H1 (cell line): ENCODE measurements at regions not wholly inside any gene's neighbourhood (a gene's known extent, or its start where the extent isn't known, plus 50 kb on each side); places are given as distances from the start of the nearest gene placed in this dataset.

Source experiments
- CTCF ChIA-PET: fragments of 300-600 bp; sonication (Branson Sonifier 250); formaldehyde crosslinking; loops from one replicate; lab custom pipeline; 2021; ENCODE audit not compliant: partially characterized antibody; lab: Charles Lee
- POLR2A ChIA-PET: fragments of 300-600 bp; sonication (Branson Sonifier 250); formaldehyde crosslinking; loops from one replicate; lab custom pipeline; 2021; ENCODE audit warnings: inconsistent platforms; ENCODE audit not compliant: partially characterized antibody; lab: Charles Lee
- DNase-seq, 2 experiments: peaks; one replicate each; pipeline versions ENCODE4 v3.0.0 to v3.0.0-alpha.2; 2010 to 2022; ENCODE audit warnings: low spot score in 2 of 2, low read depth in 1 of 2, mixed read lengths in 1 of 2
- FAIRE-seq: peaks from 2 replicates; lab custom pipeline; 2011; peaks lifted over from hg19 to GRCh38; lab: Jason Lieb, UNC
- H2AFZ ChIP-seq: 2 replicates; pipeline ENCODE4 v1.8.1; 2012; ENCODE audit warnings: low read length, inconsistent platforms
- H2AK5ac ChIP-seq: 2 replicates; pipeline ENCODE4 v1.6.1; 2013; ENCODE audit warnings: low read depth, low read length
- H2BK120ac ChIP-seq: replicated peaks from 2 replicates; pipeline ENCODE3; 2013; ENCODE audit warnings: low read depth, low read length, inconsistent platforms
- H2BK12ac ChIP-seq: 2 replicates; pipeline ENCODE4 v1.6.1; 2013; ENCODE audit warnings: low read depth, low read length
- H2BK15ac ChIP-seq: 2 replicates; pipeline ENCODE4 v1.6.1; 2013; ENCODE audit warnings: low read length
- H2BK20ac ChIP-seq: 2 replicates; pipeline ENCODE4 v1.6.1; 2013; ENCODE audit warnings: low read length
- H2BK5ac ChIP-seq: 2 replicates; pipeline ENCODE4 v1.6.1; 2013; ENCODE audit warnings: low read depth, low read length
- H3K14ac ChIP-seq: 2 replicates; pipeline ENCODE4 v1.6.1; 2013; ENCODE audit warnings: inconsistent platforms; ENCODE audit not compliant: insufficient read length
- H3K18ac ChIP-seq: 2 replicates; pipeline ENCODE4 v1.6.1; 2013; ENCODE audit warnings: low read length; ENCODE audit errors: extremely low read depth
- H3K23ac ChIP-seq: 2 replicates; pipeline ENCODE4 v1.6.1; 2013; ENCODE audit warnings: inconsistent platforms; ENCODE audit not compliant: insufficient read length
- H3K23me2 ChIP-seq: 2 replicates; pipeline ENCODE4 v1.6.1; 2013; ENCODE audit warnings: low read depth, low read length
- H3K27ac ChIP-seq: 2 replicates; pipeline ENCODE4 v1.6.1; 2011; ENCODE audit warnings: low read depth, low read length, inconsistent platforms
- H3K27me3 ChIP-seq, 4 experiments: replicated peaks in 1 of 4; 1 replicate in 1 of 4; 2 replicates in 3 of 4; pipeline versions ENCODE4 v1.6.1 to v1.8.1; 2011 to 2013; ENCODE audit warnings: low read length in 3 of 4, mild to moderate bottlenecking in 3 of 4, inconsistent platforms in 2 of 4, mixed read lengths in 2 of 4, moderate library complexity in 1 of 4; ENCODE audit not compliant: control insufficient read depth in 3 of 4, insufficient read depth in 3 of 4; ENCODE audit errors: extremely low read depth in 1 of 4
- H3K36me3 ChIP-seq, 4 experiments: 2 replicates each; pipeline versions ENCODE4 v1.6.1 to v1.8.1; 2011 to 2013; ENCODE audit warnings: mild to moderate bottlenecking in 4 of 4, low read length in 3 of 4, moderate library complexity in 2 of 4, control low read depth in 1 of 4, inconsistent platforms in 1 of 4; ENCODE audit not compliant: insufficient read depth in 4 of 4, control insufficient read depth in 2 of 4
- H3K4ac ChIP-seq: replicated peaks from 2 replicates; pipeline ENCODE3; 2013; ENCODE audit warnings: low read length, low read depth, mixed read lengths, inconsistent platforms; ENCODE audit not compliant: insufficient read length
- H3K4me1 ChIP-seq, 4 experiments: replicated peaks in 1 of 4; 1 replicate in 1 of 4; 2 replicates in 3 of 4; pipeline versions ENCODE4 v1.6.1 to v1.8.1; 2011 to 2013; ENCODE audit warnings: low read length in 3 of 4, inconsistent platforms in 2 of 4, mixed read lengths in 1 of 4; ENCODE audit not compliant: insufficient read depth in 4 of 4, control insufficient read depth in 3 of 4
- H3K4me2 ChIP-seq, 2 experiments: 2 replicates each; pipeline versions ENCODE4 v1.6.1 to v1.8.1; 2011 to 2013; ENCODE audit warnings: low read depth in 2 of 2, low read length in 2 of 2, control low read depth in 1 of 2, inconsistent platforms in 1 of 2, mild to moderate bottlenecking in 1 of 2; ENCODE audit not compliant: insufficient read depth in 1 of 2
- H3K4me3 ChIP-seq, 4 experiments: fragments of 200-600, 300-600 bp in 1 of 4; sonication (generic), shearing (Covaris generic), sonication (Bioruptor Twin) in 1 of 4; 2 replicates each; pipeline versions ENCODE4 v1.5.1 to v1.8.1; 2011 to 2016; ENCODE audit warnings: low read length in 4 of 4, low read depth in 3 of 4, control low read depth in 2 of 4, inconsistent platforms in 2 of 4, mild to moderate bottlenecking in 2 of 4, mixed read lengths in 1 of 4, moderate library complexity in 1 of 4; ENCODE audit not compliant: insufficient read depth in 2 of 4; ENCODE audit errors: extremely low read depth in 1 of 4
- H3K56ac ChIP-seq: replicated peaks from 2 replicates; pipeline ENCODE3; 2013; ENCODE audit warnings: low read depth, mild to moderate bottlenecking, mixed read lengths, low read length, inconsistent platforms; ENCODE audit not compliant: insufficient read length
- H3K79me1 ChIP-seq: 2 replicates; pipeline ENCODE4 v1.6.1; 2013; ENCODE audit warnings: low read depth, low read length, control low read depth
- H3K79me2 ChIP-seq, 2 experiments: 2 replicates each; pipeline versions ENCODE4 v1.6.1 to v1.8.1; 2012 to 2013; ENCODE audit warnings: low read length in 2 of 2, mild to moderate bottlenecking in 2 of 2, inconsistent platforms in 1 of 2; ENCODE audit not compliant: insufficient read depth in 2 of 2, control insufficient read depth in 1 of 2
- H3K9ac ChIP-seq, 4 experiments: replicated peaks in 1 of 4; 1 replicate in 1 of 4; 2 replicates in 3 of 4; pipeline versions ENCODE4 v1.6.1 to v1.8.1; 2011 to 2013; ENCODE audit warnings: low read depth in 3 of 4, low read length in 3 of 4, control low read depth in 2 of 4, mild to moderate bottlenecking in 2 of 4, moderate library complexity in 2 of 4, inconsistent platforms in 1 of 4; ENCODE audit errors: extremely low read depth in 1 of 4
- H3K9me3 ChIP-seq, 2 experiments: 2 replicates each; pipeline versions ENCODE4 v1.6.1 to v1.8.1; 2012 to 2013; ENCODE audit warnings: mild to moderate bottlenecking in 2 of 2, moderate library complexity in 2 of 2, control low read depth in 1 of 2, inconsistent platforms in 1 of 2, low read depth in 1 of 2, low read length in 1 of 2, mixed read lengths in 1 of 2; ENCODE audit not compliant: insufficient read depth in 2 of 2
- H4K20me1 ChIP-seq, 2 experiments: replicated peaks in 1 of 2; 2 replicates each; pipeline versions ENCODE3 to v1.8.1; 2011 to 2013; ENCODE audit warnings: inconsistent platforms in 2 of 2, low read length in 2 of 2, mild to moderate bottlenecking in 1 of 2; ENCODE audit not compliant: insufficient read depth in 2 of 2, control insufficient read depth in 1 of 2
- H4K5ac ChIP-seq: 2 replicates; pipeline ENCODE4 v1.6.1; 2013; ENCODE audit warnings: low read length, low read depth, mixed read lengths, inconsistent platforms; ENCODE audit not compliant: insufficient read length
- H4K8ac ChIP-seq: 2 replicates; pipeline ENCODE4 v1.8.0; 2013; ENCODE audit warnings: mild to moderate bottlenecking, moderate library complexity, low read length, inconsistent platforms; ENCODE audit not compliant: insufficient read depth; ENCODE audit errors: extremely low read depth
- H4K91ac ChIP-seq: replicated peaks from 2 replicates; pipeline ENCODE3; 2013; ENCODE audit warnings: low read length, mixed read lengths, inconsistent platforms; ENCODE audit not compliant: insufficient read length
- CBX5 ChIP-seq: fragments of 300-800, 300-1000 bp; sonication (generic); IDR thresholded peaks from 2 replicates; pipeline ENCODE4 v1.7.1; 2016; ENCODE audit warnings: antibody characterized with exemption, low read length, low read depth
- CBX8 ChIP-seq: fragments of 300-800, 300-1000 bp; sonication (generic); IDR thresholded peaks from 2 replicates; pipeline ENCODE4 v1.7.1; 2016; ENCODE audit warnings: low read depth, low read length, borderline replicate concordance
- CHD2 ChIP-seq: IDR thresholded peaks from 2 replicates; pipeline ENCODE4 v1.6.1; 2012; ENCODE audit warnings: low read length, improper control_type of control experiment
- EGR1 ChIP-seq: IDR thresholded peaks from 2 replicates; pipeline ENCODE4 v1.6.1; 2011; ENCODE audit warnings: low read depth, low read length, borderline replicate concordance
- FOSL1 ChIP-seq: IDR thresholded peaks from 2 replicates; pipeline ENCODE4 v1.6.1; 2011; ENCODE audit warnings: mild to moderate bottlenecking, low read depth, low read length, moderate library complexity; ENCODE audit not compliant: insufficient read depth
- GTF2F1 ChIP-seq: IDR thresholded peaks from 2 replicates; pipeline ENCODE4 v1.6.1; 2012; ENCODE audit warnings: low read depth, low read length, improper control_type of control experiment, borderline replicate concordance
- HDAC2 ChIP-seq, 2 experiments: fragments of 300-600 bp in 1 of 2; sonication (generic) in 1 of 2; IDR thresholded peaks; 2 replicates each; pipeline ENCODE4 v1.6.1; 2011 to 2012; ENCODE audit warnings: low read depth in 2 of 2, low read length in 2 of 2, mild to moderate bottlenecking in 2 of 2, moderate library complexity in 2 of 2, borderline replicate concordance in 1 of 2, inconsistent platforms in 1 of 2
- JUN ChIP-seq: IDR thresholded peaks from 2 replicates; pipeline ENCODE4 v1.6.1; 2011; ENCODE audit warnings: low read depth, mild to moderate bottlenecking, improper control_type of control experiment, low read length
- MAX ChIP-seq: IDR thresholded peaks from 2 replicates; pipeline ENCODE4 v1.6.1; 2012; ENCODE audit warnings: inconsistent platforms
- NANOG ChIP-seq: IDR thresholded peaks from 2 replicates; pipeline ENCODE4 v1.6.1; 2011; ENCODE audit warnings: low read length, low read depth, mild to moderate bottlenecking, inconsistent platforms; ENCODE audit not compliant: insufficient read depth, poor library complexity, severe bottlenecking
- PHF8 ChIP-seq: fragments of 200-600 bp; sonication (generic); conservative IDR thresholded peaks from 2 replicates; pipeline ENCODE4 v1.7.1; 2012; ENCODE audit warnings: low read depth, mild to moderate bottlenecking, inconsistent platforms, low read length, moderate library complexity
- RAD21 ChIP-seq, 2 experiments: IDR thresholded peaks in 1 of 2; conservative IDR thresholded peaks in 1 of 2; 2 replicates each; pipeline ENCODE4 v1.6.1; 2011; ENCODE audit warnings: low read depth in 2 of 2, low read length in 2 of 2, improper control_type of control experiment in 1 of 2, inconsistent platforms in 1 of 2, mild to moderate bottlenecking in 1 of 2, moderate library complexity in 1 of 2
- SP1 ChIP-seq: IDR thresholded peaks from 2 replicates; pipeline ENCODE4 v1.6.1; 2011; ENCODE audit warnings: low read depth, low read length
- SP2 ChIP-seq: IDR thresholded peaks from 2 replicates; pipeline ENCODE4 v1.6.1; 2012; ENCODE audit warnings: mild to moderate bottlenecking, low read length, inconsistent platforms
- TAF7 ChIP-seq: optimal IDR thresholded peaks from 2 replicates; pipeline ENCODE3; 2011; ENCODE audit warnings: low read depth, mild to moderate bottlenecking, inconsistent platforms, low read length, moderate library complexity, borderline replicate concordance
- WGBS, 2 experiments: shearing (Covaris generic) in 1 of 2; methylation state at CpG; one replicate each; pipeline versions ENCODE4 v1.1.6 to v1.1.7; 2013 to 2015; ENCODE audit warnings: low lambda C conversion rate in 2 of 2, mixed read lengths in 2 of 2, inconsistent platforms in 1 of 2, low coverage in 1 of 2, missing lambda C conversion rate in 1 of 2; ENCODE audit not compliant: insufficient replicate concordance in 2 of 2, insufficient coverage in 1 of 2, insufficient read length in 1 of 2; ENCODE audit errors: extremely low coverage in 1 of 2, missing lambda C conversion rate in 1 of 2; 5-methylcytosine and 5-hydroxymethylcytosine counted together

DNA sequence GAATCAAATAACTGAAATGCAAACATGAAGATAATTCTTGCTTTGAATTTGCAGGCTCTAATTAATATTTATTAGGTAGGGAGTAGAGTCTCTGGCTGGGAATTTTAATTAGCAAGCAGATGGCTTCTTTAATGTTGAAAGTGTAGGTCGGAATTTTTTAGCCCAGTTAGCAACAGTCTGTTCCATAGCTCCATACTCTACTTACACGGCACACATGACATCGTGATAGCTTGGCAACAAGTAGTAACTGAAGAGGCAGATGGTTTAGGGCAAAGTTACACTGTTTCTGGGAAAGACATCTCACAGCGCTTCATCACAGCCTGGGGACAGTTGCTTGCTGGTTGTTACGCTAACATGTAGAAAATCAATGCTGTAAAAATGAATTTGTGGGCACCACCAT, 710.7 kb downstream of the GALC start:
- H4K8ac ChIP-seq = no peak overlapping the region
- TF ChIP-seq CBX8 (no peak), TAF7 (no peak), JUN (no peak), MAX (no peak), EGR1 (no peak), SP1 (no peak), PHF8 (no peak), NANOG (no peak), CBX5 (no peak), HDAC2 (IDR thresholded peaks at IDR 0.05; ENCODE audit: borderline replicate concordance in 1 of 2, low read depth in 2 of 2, low read length in 2 of 2) (no peak), RAD21 (IDR thresholded peaks at IDR 0.05 in 1 of 2, conservative IDR thresholded peaks at IDR 0.05 in 1 of 2; ENCODE audit: low read depth in 2 of 2, low read length in 2 of 2) (no peak), GTF2F1 (no peak), SP2 (no peak), FOSL1 (no peak), CHD2 (no peak)
- TF ChIP-seq, all 59 proteins: peak for 0
- Histone ChIP-seq H2BK12ac (no peak overlapping the region), H3K9me3 (no peaks in the 10 kb centered on the region), H2AK5ac (no peak overlapping the region), H3K23me2 (no peaks in the 10 kb centered on the region), H4K91ac (no peak overlapping the region), H2BK15ac (no peak overlapping the region), H3K56ac (no peak overlapping the region), H3K79me2 (no peaks in the 10 kb centered on the region), H3K4me1 (no peaks in the 10 kb centered on the region), H3K23ac (no peak overlapping the region), H4K20me1 (no peaks in the 10 kb centered on the region), H3K4ac (no peak overlapping the region), H3K18ac (no peak overlapping the region), H3K9ac (no peak overlapping the region), H3K27me3 (no peaks in the 10 kb centered on the region; a peak in 1 of 7 replicates), H3K4me3 (no peak overlapping the region), H2BK5ac (no peak overlapping the region), H3K79me1 (no peaks in the 10 kb centered on the region), H2BK120ac (no peak overlapping the region), H3K4me2 (no peak overlapping the region), H3K27ac (no peak overlapping the region), H2BK20ac (no peak overlapping the region), H3K14ac (no peak overlapping the region), H2AFZ (no peak overlapping the region), H3K36me3 (no peaks in the 10 kb centered on the region), H4K5ac (no peak overlapping the region)
- WGBS, 2 experiments = 88% methylated on average over 5 of the region's 5 CpGs; no CpG with 5 or more reads in 1 of the 2 experiments
- FAIRE-seq = no peak
- POLR2A ChIA-PET = no interaction called here
- DNase-seq = no peak
- CTCF ChIA-PET = no interaction called here
